ENCODE measurements at regions not wholly inside any gene's neighbourhood (a gene's known extent, or its start where the extent isn't known, plus 50 kb on each side); places are given as distances from the start of the nearest gene placed in this dataset.

GRCh38 chr2:166661824-166662223 is 167.8 kb upstream of the SCN7A start:
- no peak for TF ChIP-seq CREM (IDR thresholded peaks at IDR 0.05; ENCODE audit: low read depth)
- TF ChIP-seq USF1 (IDR thresholded peaks at IDR 0.05; ENCODE audit: borderline replicate concordance, extremely low read length, insufficient read depth, low read depth, low read length), result no peak
- no peak for TF ChIP-seq KDM1A (IDR thresholded peaks at IDR 0.05; ENCODE audit: borderline replicate concordance)
- TF ChIP-seq JUNB (IDR thresholded peaks at IDR 0.05), result no peak
- no peak for TF ChIP-seq MXI1 (IDR thresholded peaks at IDR 0.05; ENCODE audit: low read depth, low read length)
- no peak for TF ChIP-seq MYC (IDR thresholded peaks at IDR 0.05; ENCODE audit: insufficient read depth, insufficient read length, insufficient replicate concordance, low read length, severe bottlenecking)
- TF ChIP-seq, protein P1, sequence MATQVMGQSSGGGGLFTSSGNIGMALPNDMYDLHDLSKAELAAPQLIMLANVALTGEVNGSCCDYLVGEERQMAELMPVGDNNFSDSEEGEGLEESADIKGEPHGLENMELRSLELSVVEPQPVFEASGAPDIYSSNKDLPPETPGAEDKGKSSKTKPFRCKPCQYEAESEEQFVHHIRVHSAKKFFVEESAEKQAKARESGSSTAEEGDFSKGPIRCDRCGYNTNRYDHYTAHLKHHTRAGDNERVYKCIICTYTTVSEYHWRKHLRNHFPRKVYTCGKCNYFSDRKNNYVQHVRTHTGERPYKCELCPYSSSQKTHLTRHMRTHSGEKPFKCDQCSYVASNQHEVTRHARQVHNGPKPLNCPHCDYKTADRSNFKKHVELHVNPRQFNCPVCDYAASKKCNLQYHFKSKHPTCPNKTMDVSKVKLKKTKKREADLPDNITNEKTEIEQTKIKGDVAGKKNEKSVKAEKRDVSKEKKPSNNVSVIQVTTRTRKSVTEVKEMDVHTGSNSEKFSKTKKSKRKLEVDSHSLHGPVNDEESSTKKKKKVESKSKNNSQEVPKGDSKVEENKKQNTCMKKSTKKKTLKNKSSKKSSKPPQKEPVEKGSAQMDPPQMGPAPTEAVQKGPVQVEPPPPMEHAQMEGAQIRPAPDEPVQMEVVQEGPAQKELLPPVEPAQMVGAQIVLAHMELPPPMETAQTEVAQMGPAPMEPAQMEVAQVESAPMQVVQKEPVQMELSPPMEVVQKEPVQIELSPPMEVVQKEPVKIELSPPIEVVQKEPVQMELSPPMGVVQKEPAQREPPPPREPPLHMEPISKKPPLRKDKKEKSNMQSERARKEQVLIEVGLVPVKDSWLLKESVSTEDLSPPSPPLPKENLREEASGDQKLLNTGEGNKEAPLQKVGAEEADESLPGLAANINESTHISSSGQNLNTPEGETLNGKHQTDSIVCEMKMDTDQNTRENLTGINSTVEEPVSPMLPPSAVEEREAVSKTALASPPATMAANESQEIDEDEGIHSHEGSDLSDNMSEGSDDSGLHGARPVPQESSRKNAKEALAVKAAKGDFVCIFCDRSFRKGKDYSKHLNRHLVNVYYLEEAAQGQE (IDR thresholded peaks at IDR 0.05; ENCODE audit: low read depth, low read length), result no peak
- no peak for TF ChIP-seq CTCF (IDR thresholded peaks at IDR 0.05 in 2 of 3, conservative IDR thresholded peaks at IDR 0.05 in 1 of 3; ENCODE audit: control insufficient read depth in 2 of 3, extremely low read depth in 1 of 3, insufficient read depth in 1 of 3, low read depth in 3 of 3, low read length in 3 of 3)
- TF ChIP-seq GABPA (IDR thresholded peaks at IDR 0.05; ENCODE audit: low read depth), result no peak
- no peak for TF ChIP-seq TARDBP (IDR thresholded peaks at IDR 0.05; ENCODE audit: borderline replicate concordance)
- no peak for TF ChIP-seq NBN (IDR thresholded peaks at IDR 0.05)
- TF ChIP-seq, protein P2, sequence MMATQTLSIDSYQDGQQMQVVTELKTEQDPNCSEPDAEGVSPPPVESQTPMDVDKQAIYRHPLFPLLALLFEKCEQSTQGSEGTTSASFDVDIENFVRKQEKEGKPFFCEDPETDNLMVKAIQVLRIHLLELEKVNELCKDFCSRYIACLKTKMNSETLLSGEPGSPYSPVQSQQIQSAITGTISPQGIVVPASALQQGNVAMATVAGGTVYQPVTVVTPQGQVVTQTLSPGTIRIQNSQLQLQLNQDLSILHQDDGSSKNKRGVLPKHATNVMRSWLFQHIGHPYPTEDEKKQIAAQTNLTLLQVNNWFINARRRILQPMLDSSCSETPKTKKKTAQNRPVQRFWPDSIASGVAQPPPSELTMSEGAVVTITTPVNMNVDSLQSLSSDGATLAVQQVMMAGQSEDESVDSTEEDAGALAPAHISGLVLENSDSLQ (IDR thresholded peaks at IDR 0.05), result no peak
